Liver (tissue), 3 donors: ENCODE measurements at regions not wholly inside any gene's neighbourhood (a gene's known extent, or its start where the extent isn't known, plus 50 kb on each side); places are given as distances from the start of the nearest gene placed in this dataset.

Experiments used
- ATF3 ChIP-seq: IDR thresholded peaks from 2 replicates; pipeline ENCODE4 v1.6.1; 2016; ENCODE audit warnings: antibody characterized with exemption
- TF ChIP-seq, protein P1 (sequence below): fragments of 150-350 bp; IDR thresholded peaks from 2 replicates; pipeline ENCODE4 v1.5.1; 2017; ENCODE audit warnings: improper control_type of control experiment, low read depth, low read length; ENCODE audit not compliant: missing input control
- donor health status: healthy.
- donor health status: healthy.

DNA sequence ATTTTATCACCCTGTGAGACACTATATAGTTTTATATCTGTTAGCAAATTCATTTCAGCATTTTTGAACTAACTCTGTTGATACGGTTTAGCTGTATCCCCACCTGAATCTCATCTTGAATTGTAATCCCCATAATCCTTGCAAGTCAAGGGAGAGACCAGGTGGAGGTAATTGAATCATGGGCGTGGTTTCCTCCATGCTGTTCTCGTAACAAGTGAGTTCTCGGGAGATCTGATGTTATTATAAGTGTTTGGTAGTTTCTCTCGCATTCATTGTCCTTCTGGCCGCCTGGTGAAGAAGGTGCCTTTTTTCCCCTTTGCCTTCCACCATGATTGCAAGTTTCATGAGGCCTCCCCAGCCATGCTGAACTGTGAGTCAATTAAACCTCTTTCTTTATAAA is 53.2 kb upstream of the TMC3 start:
- TF ChIP-seq ATF3: no peak
- TF ChIP-seq, protein P1, sequence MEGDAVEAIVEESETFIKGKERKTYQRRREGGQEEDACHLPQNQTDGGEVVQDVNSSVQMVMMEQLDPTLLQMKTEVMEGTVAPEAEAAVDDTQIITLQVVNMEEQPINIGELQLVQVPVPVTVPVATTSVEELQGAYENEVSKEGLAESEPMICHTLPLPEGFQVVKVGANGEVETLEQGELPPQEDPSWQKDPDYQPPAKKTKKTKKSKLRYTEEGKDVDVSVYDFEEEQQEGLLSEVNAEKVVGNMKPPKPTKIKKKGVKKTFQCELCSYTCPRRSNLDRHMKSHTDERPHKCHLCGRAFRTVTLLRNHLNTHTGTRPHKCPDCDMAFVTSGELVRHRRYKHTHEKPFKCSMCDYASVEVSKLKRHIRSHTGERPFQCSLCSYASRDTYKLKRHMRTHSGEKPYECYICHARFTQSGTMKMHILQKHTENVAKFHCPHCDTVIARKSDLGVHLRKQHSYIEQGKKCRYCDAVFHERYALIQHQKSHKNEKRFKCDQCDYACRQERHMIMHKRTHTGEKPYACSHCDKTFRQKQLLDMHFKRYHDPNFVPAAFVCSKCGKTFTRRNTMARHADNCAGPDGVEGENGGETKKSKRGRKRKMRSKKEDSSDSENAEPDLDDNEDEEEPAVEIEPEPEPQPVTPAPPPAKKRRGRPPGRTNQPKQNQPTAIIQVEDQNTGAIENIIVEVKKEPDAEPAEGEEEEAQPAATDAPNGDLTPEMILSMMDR: no peak
